ENCODE measurements at regions not wholly inside any gene's neighbourhood (a gene's known extent, or its start where the extent isn't known, plus 50 kb on each side); places are given as distances from the start of the nearest gene placed in this dataset.
A peak's percentile ranks its signal among the peaks of the same experiment; 100 is the strongest.
"Not testable (repeated sequence)": the region's sequence is repeated elsewhere in the genome, so short reads cannot be mapped to it uniquely, and the experiment has no call there.

- peak overlapping the region; percentile 48 for H3K27ac ChIP-seq
- DNase-seq (ENCODE audit: low read depth, low spot score), result peak; percentile 12
Measured at GRCh38 chr18:29841631-29842030, 1200.9 kb downstream of the DSC3 start.

GRCh38 chr18:29840089-29840488 is 1202.5 kb downstream of the DSC3 start:
- peak overlapping the region; percentile 48 for H3K27ac ChIP-seq
- DNase-seq (ENCODE audit: low read depth, low spot score), result peak; percentile 74

- not testable (repeated sequence) for H3K27ac ChIP-seq; DNase-seq (ENCODE audit: low read depth, low spot score)
Measured at GRCh38 chr18:29838961-29839360, 1203.6 kb downstream of the DSC3 start.

GRCh38 chr18:29838556-29838955 is 1204.0 kb downstream of the DSC3 start:
- H3K27ac ChIP-seq, result no peak overlapping the region
- no peak for DNase-seq (ENCODE audit: low read depth, low spot score)

DNA sequence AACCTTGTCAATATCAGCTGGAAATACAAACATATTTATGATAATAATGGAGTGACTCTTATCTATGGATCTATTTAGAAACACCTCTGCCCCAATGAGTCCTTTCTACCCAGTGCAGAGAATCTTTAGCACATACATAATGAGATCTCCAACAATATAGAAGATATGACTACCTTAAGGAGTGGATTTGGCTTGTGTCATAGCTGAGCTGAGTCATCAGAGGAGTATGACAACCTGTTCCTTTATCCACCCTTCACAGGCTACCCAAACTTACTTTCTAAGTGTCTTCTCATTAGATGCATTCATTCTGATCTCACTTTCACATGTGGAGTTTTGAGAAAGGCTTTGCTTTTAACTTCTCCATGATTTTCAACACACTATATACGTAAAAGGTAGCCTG is 1218.9 kb downstream of the DSC3 start:
- no peak overlapping the region for H3K27ac ChIP-seq
- DNase-seq (ENCODE audit: low read depth, low spot score), result peak; percentile 22

DNA sequence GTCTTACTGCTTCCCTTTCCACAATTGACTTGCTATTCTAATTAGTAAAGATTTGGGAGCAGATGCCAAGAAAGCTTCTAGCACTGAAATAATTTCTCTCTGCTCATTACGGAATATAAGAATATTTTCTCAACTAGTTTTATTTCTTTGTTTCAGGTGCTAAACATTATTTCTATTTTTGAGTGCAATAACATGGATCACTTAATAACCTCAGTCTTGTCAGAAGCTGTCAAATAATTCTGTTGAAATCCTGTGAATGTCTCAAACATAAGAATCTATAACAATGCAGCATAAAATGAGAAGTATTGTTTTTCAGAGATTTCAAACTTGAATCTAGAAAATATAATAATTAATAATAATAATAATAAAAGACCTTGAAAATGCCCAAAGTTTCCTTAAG is 1221.0 kb downstream of the DSC3 start:
- H3K27ac ChIP-seq, result no peak overlapping the region
- DNase-seq (ENCODE audit: low read depth, low spot score), result no peak

DNA sequence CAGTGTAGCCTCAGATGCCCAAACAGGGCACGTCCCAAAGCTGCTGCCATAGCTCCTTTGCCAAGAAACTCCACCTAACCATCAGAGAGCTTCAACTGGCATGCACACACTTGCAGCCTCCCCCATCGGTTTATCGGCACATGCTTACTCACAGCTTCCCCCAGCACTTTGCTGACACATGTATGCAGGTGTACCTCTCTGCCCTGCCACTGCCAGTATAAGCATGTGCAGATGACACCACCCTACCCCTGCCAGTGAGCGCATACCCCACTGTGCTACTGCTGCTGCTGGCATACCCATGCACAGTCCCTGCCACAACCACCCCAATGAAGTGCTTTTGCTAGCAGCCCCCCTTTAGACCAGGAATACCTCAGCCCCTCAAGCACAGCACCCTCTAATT is 1231.0 kb downstream of the DSC3 start:
- H3K27ac ChIP-seq, result no peak overlapping the region
- no peak for DNase-seq (ENCODE audit: low read depth, low spot score)

DNA sequence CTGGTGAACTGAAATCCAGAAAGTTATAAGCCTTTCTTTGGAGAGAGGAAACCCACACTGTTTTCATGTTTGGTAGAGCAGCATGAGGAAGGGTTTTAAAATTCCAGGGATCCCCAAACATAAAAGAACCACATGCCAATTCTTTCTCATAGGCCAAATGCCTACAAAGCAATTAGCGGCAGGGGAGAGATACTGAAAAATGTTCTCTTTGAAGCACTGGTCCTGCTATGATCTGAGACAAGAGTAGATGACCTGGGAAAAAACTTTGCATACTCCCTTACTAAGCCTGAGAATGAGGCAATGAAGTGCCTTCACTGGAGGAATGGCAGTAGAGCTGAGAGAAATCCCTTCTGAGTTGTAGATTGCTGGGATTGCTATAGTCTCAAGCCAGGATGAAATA is 1261.7 kb downstream of the DSC3 start:
- no peak for DNase-seq (ENCODE audit: low read depth, low spot score)
- no peak overlapping the region for H3K27ac ChIP-seq

GRCh38 chr18:29779096-29779495 is 1263.4 kb downstream of the DSC3 start:
- H3K27ac ChIP-seq, result no peak overlapping the region
- DNase-seq (ENCODE audit: low read depth, low spot score), result no peak

DNA sequence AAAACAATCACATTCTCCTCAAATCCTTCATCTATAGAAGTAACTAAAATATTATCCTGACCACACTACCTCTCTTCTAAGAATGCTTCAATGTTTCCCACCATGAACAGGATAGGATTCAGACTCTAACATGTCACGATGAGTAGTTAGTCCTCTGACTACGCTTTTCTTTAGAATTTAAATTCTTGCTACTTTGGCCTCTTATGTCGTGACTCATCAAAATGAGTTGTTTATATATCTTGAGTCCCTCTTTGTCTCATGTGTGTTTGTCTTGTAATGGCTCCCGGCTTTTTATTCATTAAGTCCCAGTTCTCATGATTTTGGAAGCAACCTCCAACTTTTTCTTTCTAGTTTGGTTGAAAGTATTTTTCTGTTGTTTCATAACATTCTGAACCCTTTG is 1289.2 kb downstream of the DSC3 start:
- H3K27ac ChIP-seq, result no peak overlapping the region
- no peak for DNase-seq (ENCODE audit: low read depth, low spot score)

- H3K27ac ChIP-seq, result no peak overlapping the region
- no peak for DNase-seq (ENCODE audit: low read depth, low spot score)
Measured at GRCh38 chr18:29749704-29750103, 1292.8 kb downstream of the DSC3 start.

DNA sequence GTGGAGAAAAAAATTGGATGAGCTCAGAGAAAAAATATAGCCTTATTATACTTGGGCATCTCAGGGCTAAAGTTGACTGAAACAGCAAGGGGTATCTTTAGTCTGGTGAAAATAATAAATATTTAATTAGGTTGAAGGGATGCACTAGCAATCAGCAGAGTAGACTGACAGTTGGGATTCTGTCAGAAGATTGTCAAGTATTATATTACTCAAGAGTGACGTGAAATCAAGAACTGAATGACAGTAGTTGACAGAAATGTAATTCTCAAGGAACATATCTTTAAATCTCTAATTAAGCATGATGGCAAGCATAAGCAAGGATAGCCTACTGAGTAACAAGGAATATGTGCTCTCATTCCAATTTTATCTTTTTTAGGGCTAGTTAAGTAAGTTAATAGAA is 1301.1 kb downstream of the DSC3 start:
- DNase-seq (ENCODE audit: low read depth, low spot score), result no peak
- H3K27ac ChIP-seq, result no peak overlapping the region

- no peak overlapping the region for H3K27ac ChIP-seq
- DNase-seq (ENCODE audit: low read depth, low spot score), result no peak
Measured at GRCh38 chr18:29737620-29738019, 1304.9 kb downstream of the DSC3 start.

GRCh38 chr18:29737190-29737589 is 1305.4 kb downstream of the DSC3 start:
- H3K27ac ChIP-seq, result no peak overlapping the region
- DNase-seq (ENCODE audit: low read depth, low spot score), result no peak

GRCh38 chr18:29730073-29730472 is 1312.5 kb downstream of the DSC3 start:
- DNase-seq (ENCODE audit: low read depth, low spot score), result no peak
- no peak overlapping the region for H3K27ac ChIP-seq

DNA sequence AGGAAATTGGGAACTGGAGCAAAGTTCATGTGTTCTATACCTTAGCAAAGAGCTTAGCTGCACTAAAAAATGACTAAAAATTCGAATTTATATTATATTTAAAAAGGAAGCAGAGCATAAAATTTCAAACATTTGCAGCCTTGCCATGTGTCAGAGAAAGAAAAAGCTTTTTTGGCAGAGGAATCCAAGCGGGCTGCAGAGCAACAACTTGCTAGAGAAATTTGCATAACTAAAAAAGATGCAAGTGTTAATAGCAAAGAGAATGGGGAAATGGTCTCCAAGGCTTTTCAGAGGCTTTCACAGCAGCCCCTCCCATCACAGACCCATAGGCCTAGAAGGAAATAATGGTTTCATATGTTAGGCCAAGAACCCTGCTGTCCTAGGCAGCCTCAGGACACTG is 1315.9 kb downstream of the DSC3 start:
- no peak overlapping the region for H3K27ac ChIP-seq
- no peak for DNase-seq (ENCODE audit: low read depth, low spot score)

DNA sequence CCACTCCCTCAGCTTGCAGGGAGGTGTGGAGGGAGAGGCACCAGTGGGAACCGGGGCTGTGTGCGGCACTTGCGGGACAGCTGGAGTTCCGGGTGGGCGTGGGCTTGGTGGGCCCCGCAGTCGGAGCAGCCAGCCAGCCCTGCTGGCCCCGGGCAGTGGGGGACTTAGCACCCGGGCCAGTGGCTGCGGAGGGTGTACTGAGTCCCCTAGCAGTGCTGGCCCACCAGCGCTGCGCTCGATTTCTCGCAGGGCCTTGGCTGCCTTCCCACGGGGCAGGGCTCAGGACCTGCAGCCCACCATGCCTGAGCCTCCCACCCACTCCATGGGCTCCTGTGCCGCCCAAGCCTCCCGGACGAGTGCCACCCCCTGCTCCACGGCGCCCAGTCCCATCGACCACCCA is 1319.1 kb downstream of the DSC3 start:
- DNase-seq (ENCODE audit: low read depth, low spot score); H3K27ac ChIP-seq: not testable (repeated sequence)

DNA sequence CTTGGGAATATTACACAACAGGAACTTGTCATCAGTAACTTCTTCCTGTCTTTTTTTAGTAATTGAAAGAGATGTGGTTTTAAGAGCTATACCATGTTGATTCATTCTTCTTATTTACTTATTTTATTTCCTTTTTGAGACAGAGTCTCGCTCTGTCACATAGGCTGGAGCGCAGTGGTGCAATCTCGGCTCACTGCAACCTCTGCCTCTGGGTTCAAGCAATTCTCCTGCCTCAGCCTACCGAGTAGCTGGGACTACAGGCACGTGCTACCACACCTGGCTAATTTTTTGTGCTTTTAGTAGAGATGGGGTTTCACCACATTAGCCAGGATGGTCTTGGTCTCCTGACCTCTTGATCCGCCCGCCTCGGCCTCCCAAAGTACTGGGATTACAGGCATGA is 1326.6 kb downstream of the DSC3 start:
- H3K27ac ChIP-seq; DNase-seq (ENCODE audit: low read depth, low spot score): not testable (repeated sequence)

GRCh38 chr18:29712785-29713184 is 1329.8 kb downstream of the DSC3 start:
- no peak for DNase-seq (ENCODE audit: low read depth, low spot score)
- H3K27ac ChIP-seq, result no peak overlapping the region

DNA sequence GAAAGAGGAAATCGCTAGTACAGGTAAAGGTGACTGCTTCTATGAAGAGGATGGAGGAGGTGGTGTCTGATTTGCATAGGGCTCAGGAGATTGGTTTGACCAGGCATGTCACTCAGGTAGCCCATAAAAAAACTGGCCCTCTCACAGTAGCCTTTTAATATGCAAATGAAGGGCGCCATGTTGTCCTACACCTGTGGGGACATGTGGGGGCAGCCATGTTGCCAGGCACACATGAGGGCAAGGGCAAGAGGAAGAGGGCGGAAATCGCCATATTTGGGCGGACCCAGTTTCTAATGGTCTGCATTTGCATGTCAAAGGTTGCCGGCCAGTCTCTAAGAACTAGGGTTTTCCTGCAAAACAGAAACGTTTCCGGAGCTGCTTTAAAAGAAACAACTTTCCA is 1330.6 kb downstream of the DSC3 start:
- no peak overlapping the region for H3K27ac ChIP-seq
- DNase-seq (ENCODE audit: low read depth, low spot score), result no peak

DNA sequence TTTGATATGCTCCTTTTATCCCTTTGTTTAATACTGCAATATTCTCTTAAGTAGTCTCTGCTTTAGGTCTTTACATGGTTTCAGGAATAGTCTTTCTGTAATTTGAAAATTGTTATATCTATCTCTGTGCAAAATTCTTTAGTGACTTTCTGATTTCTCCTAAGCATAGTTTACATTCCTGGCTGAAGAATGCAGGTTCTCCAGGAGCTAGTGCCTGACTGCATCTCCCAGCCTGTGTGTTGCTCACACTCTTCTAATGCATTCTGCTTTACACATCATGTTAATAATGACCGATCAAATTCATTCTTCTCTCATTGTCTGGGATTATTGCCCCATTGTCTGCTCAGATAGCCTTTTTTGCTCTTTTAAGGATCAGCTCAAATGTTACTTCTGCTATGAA is 1349.2 kb downstream of the DSC3 start:
- DNase-seq (ENCODE audit: low read depth, low spot score), result no peak
- H3K27ac ChIP-seq, result no peak overlapping the region

DNA sequence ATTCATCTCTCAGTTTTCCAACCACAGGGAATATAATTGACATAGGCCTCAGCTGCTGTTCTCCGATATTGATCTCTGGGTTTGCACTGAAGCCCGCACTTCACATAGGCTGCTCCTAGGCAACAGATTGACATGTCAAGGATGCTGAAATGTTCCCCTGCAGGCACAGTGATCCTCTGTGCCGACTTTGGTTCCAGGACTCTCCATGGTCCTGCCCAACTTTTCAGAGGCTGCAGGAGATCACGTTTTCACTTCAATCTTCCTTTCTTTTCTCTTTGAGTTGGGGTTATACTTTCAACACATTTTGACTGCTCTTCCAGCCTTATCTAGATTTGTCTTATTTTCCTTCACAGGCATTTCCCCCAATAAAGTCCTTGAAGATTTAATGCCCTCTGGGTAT is 1361.0 kb downstream of the DSC3 start:
- H3K27ac ChIP-seq, result no peak overlapping the region
- no peak for DNase-seq (ENCODE audit: low read depth, low spot score)
